ENCODE measurements at regions not wholly inside any gene's neighbourhood (a gene's known extent, or its start where the extent isn't known, plus 50 kb on each side); places are given as distances from the start of the nearest gene placed in this dataset.

DNA sequence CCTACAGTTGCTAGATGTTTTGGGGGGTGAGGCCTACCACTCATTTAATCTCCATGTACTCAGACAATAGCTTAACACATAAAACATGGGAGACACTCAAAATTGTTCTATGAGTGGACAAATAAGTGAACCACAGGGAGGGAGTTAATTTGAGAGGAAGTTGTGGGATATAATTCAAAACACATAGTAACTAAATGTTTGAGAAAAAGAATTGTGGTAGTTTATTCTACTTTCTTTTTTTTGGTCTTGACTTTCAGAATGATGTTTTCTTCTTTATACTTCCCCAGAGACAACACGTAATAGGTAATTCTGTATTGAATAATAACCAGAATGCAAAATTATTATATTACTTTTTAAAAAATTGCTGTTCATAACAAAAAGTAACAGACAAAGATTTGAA lies 453.8 kb downstream of the RFPL4B start:
- DNase-seq (ENCODE audit: low spot score) = no peak

DNA sequence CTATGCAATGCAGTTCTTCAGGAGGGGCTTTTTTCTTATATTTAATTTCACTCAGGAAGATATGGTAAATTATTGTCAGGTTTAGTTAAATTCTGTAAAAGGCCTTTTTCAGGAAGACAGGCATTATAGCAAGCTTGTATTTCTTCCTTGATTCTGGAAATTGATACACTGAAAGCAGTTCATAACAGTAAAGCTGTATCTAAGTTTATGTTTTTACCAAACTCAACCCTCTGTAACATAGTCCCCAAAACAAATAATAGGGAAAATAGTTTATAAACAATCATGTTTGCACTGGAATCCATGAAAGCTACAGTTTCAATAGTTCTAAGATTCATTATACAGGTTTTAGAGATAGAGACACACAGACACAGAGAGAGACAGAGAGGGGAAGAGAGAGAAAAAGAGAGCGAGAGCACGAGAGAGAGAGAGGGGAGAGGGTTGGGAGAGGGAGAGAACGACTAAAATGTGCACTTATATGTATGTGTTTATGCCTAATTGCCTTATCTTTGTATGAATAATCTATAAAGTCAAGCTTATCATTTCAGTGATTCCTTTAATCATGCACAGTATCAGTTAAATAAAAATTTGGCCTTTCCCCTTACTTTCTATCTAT lies 454.4 kb downstream of the RFPL4B start:
- DNase-seq (ENCODE audit: low spot score) = no peak

DNA sequence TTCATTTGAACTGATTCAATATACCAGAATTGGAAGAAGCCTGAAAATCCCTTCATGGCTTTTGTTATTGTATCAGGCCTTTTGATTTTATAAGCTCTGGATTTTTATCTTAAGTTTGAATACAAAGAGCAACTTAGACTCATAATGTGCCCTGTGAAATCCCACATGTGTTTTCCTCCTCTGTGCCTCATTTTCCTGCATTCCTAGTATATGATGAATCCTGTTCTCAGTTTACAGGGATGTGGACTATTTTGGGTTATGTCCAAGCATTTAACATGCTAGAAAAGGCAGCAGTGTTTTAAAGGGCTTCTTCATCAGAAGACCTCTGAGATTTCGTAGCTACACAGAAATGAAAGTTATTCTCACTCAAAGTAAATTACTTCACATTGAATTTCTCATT lies 455.0 kb downstream of the RFPL4B start:
- DNase-seq (ENCODE audit: low spot score) = peak; percentile 70

DNA sequence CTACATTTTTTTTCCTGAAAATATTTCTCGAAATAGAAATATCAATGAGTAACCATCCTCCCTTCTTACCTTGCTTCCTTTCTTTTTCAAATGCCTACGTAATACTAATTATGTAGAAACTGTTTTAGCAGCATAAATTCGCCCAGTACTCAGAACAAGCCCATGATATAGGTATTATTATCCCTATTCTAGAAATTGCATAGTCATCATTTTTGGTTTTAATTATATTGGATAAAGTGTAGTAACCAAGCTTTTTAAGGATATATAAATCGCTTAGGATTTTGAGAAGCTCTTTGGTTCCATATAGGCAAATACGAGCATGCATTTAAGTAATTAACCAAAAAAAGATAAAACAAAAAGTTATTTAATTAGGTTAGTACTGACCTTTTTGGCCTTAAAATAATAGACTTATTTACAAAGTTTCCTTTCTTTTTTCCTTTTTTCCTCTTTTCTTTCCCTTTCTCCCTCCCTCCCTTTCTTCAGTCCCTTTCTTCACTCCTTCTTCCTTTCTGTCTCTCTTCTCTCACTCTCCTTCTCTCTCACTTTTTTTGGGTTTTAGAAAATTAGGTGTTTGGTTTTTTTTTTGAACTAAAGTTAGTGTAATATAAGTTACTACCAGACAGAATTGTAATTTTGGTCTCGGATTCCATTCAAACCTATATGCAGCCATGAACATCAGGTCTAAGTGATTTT lies 457.7 kb downstream of the RFPL4B start:
- DNase-seq (ENCODE audit: low spot score) = no peak

DNA sequence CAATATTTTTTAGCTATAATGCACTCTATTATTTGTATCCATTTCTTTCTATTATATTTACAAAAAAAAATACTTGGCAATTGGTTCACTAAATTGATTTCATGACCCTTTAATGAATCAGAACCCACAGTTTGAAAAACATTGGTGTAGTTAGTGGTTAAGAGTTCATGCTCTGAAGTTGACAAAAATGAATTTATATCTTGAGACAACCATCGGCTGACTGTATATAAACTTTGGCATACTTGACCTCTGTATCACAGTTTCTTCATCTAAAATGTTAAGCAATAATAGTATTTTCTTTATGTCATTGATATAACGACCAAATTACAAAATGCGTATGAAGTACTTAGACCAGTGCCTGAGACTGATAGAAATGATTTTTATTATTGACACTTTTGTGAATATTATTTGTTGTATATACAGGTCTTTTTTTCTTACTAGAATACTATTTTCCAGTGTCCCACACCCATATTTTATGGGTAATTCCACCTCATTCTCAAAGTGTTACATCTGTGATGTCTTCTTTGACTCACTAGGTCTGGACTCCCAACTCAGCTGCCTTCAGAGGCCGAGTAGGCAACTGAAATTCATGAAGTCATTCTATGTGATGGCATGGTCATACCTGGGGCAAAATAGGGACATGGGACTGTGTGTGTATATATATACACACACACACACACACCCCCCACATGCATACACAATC lies 459.2 kb downstream of the RFPL4B start:
- no peak for DNase-seq (ENCODE audit: low spot score)

DNA sequence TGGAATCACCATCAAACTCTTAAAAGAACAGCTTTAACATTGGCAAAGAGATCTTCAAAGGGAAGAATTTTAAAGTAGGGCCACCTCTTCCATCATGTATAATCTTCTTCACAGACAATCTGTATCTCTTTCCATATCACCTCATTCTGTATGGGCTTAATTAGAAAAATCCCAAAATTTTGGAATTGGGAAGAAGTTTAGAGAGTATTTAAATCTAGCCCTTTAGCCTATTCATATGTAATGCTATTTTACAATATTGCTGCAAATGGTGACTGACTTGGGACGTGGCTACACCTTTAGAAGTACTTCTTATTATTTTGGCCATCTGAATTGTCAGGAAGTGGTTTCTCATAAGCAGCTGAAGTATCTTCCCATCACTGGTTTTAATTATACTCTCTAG lies 474.3 kb downstream of the RFPL4B start:
- DNase-seq (ENCODE audit: low spot score) = no peak

DNA sequence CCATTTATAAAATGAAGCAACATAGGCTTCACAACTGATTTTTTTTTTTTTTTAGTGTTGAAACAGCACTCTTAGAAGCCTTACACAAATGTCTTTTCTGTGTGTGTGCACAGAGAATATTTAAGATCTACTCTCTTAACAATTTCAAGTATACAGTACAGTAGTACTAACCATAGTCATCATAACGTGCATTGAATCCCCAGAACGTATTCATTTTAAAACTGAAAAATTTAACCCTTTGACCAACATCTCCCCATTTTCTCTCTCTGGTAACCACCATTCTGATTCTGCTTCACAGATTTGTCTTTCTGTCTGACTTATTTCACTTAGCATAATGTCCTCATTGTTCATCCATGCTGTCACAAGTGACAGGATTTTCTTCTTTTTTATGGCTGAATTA lies 475.6 kb downstream of the RFPL4B start:
- no peak for DNase-seq (ENCODE audit: low spot score)

DNA sequence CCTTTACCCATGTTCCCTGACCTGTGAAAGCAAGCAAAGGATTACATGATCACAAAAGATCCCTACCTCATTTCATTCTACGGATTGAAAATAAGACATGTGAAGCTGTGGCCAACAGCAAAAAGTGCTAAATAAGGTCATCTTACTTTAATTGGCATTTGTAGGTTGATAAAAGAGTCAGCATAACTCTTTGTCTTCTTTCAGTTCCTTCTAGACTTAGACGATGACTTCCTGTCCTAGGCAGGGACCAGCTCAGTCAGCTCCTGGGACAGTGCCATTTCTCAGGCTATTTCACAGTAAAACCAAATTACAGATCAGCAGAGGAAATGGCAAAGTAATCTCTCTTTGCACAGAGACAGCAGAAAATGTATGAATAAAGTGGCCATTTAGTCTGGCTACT lies 480.7 kb downstream of the RFPL4B start:
- DNase-seq (ENCODE audit: low spot score) = no peak

DNA sequence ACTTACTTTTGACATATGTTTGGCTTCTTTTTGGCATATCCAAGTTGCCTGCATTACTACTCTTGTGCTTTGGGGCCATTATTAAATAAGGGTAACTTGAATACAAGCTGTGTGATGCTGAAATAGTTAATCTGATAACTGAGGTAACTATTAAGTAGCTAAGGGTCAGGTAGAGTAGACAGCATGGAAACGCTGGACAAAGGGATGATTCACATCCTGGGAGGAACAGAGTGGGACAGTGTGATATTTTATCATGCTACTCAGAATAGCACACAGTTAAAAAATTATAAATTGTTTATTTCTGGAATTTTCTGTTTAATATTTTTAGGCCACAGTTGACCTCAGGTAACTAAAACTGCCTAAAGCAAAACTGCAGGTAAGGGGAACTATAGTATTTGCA lies 483.9 kb downstream of the RFPL4B start:
- no peak for DNase-seq (ENCODE audit: low spot score)

DNA sequence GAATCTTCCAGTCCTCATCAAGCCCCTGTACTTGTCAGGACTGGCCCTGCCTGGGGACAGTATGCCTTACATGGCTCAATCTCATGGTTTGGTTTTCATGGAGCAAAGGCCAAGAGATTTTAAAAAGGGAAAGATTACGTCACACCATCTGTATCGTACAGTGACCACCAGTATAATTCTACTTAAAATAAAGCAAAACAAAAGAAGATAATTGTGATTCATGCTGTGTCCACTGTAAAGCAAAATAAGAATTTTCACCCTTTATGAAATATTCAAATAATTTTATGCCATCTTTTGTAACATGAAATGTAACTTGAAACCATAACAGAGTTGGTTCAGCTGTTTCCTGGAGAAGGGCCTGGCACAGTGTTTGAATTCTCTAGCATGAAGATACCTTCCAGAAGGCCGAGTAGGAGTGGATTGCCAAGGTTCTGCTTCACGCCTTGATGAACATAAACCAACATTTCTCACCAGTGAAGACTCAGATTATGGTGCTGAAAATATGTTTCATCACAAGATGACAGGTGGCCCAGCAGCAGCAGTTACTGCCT lies 486.5 kb downstream of the RFPL4B start:
- DNase-seq (ENCODE audit: low spot score) = no peak

DNA sequence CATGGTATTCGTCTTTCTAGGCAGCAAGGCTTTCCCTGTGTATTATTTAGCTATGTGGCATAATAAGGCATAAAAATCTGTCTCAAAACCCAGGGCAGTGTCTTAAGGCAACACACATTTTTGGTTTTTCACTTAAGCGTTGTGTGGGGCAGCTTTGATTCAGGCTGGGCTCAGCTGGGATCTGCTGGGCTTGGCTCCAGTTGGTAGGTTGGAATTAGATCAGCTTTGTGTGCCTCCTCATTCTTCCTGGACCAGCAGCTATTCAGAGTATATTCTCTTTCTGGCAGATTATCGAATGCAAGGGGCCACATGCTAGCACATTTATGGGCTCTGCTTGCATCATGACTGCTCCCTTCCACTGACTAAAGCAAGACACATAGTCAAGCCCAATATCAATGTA lies 487.9 kb downstream of the RFPL4B start:
- no peak for DNase-seq (ENCODE audit: low spot score)

DNA sequence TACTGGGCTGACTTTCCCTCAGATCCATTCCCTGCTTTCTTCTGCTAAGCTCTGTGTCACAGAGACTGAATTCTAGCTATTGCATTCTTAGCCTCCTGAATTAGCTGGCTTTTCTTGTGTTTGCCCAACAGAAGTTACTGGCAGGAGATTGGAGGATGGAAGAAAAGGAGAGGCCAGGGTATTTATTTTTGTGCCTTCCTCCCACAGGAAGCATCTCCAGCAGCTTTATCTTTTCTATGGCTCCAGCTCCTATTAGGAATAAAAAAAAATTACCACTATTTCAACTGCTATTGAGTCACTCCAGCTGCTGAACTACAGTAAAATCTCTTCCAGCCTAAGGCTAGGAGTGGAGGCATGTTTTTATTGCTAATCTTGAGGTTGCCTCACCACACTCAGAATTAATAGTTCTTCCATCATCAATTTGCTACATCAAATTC lies 492.4 kb downstream of the RFPL4B start:
- peak; percentile 35 for DNase-seq (ENCODE audit: low spot score)

DNA sequence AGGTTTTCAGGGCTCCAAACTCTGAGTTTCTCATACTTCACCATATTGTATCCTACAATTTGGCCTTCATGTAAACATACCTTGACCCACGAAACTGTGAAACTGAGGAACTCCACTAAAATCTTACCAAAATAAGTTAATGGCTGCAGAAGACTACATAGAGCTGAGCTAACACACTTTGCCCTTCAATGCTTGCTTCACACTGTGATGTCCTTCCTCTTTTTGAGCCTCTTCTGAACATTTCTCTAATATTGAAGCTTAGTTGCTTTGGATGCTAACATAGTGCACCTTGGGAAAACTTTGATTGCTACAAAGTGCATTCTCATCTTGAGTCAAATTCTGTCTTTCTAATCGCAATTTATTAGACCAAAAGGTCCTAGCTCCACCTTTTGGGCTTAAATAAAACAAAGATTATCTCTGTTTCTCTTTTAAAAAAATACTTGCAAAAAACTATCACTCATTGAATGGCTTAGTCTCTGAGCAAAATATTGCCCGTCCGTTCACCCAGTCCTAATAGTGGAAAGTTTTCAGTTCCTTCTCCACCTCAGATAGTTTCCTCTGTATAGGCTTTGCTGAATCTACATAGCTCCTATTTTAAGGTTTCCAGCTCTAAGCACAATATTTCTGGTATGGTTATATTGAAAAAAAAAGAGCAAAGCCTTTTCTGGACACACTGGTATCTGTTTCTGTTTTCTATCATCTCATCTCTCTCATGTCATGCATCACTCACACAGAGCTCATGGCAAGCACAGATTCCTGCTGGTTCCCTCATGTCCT lies 494.6 kb downstream of the RFPL4B start:
- DNase-seq (ENCODE audit: low spot score) = no peak

DNA sequence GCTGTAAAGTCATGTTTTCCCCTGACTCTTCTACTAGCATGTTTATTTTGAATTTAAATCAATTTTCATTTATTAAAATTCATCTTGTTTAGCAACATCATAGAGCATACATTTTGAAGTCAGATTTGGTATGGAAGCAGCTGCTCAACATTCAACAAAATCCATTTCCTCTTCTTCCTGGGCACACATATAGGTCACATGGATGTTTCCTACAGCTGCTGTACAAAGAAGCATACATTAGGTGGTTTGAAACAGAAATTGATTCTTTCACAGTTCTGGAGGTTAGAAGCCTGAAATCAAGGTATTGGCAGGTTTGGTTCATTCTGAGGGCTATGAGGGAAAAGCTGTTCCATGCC lies 495.2 kb downstream of the RFPL4B start:
- DNase-seq (ENCODE audit: low spot score) = no peak

DNA sequence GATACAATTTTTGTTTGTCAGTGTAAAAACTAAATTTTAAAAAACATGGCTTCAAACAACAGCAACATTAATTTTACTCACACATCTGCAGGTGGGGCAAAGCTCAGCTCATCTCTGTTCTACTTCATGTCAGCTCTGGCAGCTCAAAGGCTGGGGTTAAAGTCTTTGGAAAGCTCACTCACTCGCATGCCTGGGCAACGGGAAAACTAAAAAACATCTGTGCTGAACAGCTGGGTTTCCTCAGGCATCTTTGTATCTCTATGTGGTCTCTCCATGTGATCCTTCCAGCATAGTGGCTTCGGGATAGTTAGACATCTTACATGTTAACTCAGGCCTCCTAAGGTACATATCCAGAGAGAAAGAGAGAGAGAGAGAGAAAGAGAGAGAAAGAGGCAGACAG lies 499.6 kb downstream of the RFPL4B start:
- DNase-seq (ENCODE audit: low spot score) = no peak

DNA sequence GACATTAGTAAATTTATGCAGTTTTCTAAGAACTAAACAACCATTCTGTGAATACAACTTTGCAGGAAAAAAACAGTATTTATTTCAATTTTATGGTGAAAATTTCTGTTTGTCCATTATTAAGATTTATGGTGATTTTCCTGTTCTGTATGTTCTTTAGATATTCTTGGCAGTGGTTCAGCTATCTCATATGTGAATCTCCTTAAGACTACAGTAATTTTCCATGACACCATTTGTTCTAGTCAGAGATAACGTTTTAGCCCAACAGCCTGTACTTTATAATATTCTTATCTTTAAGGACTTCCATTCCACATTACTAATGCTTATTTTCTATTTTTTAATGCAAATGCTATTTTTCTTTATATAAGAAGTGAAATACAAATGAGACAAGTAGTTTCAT lies 504.0 kb downstream of the RFPL4B start:
- DNase-seq (ENCODE audit: low spot score) = no peak

DNA sequence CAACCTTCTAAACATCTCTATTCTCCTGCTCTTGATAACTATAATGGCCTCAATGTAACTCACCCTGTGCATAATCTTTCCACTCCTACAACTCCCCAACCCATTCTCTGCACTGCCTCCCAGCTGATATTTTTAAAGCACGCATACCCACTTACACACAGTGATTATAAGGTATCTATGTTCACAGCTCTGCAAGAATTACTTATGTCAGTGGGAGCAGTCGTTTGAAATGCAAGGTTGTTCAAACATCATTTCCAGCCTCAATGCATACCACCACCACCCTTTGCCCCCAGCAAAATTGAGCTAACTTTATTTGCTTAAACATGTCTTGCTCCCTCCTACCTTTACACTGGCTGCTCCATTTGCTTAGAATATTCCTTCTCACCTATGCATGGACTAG lies 506.0 kb downstream of the RFPL4B start:
- DNase-seq (ENCODE audit: low spot score) = no peak

DNA sequence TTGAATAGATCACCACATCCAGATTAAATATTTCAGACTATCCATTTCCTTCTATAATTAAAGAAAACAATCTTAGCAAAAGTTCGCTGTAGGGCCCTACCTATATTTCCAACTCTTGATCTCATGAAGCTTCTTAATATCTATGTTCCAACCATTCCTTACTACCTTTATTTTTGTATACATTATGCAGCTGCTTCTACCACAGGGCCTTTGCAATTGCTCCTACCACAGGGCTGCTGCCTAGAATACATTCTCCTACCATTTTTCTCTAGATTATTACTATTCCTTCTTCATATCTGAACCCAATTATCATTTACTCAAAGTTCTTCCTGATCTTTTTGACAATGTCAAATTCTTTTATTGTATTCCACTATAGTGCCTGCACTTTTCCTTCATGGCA lies 516.6 kb downstream of the RFPL4B start:
- no peak for DNase-seq (ENCODE audit: low spot score)

DNA sequence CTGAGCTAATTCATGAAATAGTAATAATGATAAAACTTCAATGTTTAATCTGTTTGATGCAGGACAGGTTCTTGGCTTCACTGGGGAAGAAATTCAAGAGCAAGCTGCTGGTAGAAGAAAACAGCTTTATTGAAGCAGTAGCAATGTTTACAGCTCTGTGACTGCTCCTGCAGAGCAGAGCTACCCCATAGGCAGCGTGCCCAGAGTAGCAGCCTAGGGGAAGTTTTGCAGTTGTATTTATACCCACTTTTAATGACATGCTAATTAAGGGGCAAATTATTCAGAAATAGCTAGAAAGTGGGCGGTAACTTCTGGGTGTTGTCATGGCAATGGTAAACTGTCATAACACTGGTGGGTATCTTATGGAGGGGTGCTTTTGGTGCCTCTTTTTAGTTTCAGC lies 518.0 kb downstream of the RFPL4B start:
- no peak for DNase-seq (ENCODE audit: low spot score)

DNA sequence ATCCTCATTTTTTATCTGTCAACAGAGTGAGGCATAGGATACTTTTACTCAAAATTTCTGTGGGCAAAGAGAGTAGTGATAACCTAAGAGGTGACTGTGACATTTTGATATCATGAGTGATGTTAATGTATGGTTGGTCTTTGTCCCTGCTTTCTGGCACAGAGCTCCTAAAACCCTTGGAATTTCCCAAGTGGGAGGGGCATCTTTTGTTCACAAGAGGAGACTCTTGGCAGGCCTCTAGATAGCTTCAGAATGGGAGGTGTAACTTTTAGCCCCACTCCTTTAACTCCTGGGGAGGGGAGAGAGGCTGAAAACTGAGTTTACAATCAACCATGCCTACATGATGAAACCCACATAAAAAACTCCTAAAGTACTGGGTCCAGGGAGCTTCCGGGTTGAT lies 527.8 kb downstream of the RFPL4B start:
- no peak for DNase-seq (ENCODE audit: low spot score)

DNA sequence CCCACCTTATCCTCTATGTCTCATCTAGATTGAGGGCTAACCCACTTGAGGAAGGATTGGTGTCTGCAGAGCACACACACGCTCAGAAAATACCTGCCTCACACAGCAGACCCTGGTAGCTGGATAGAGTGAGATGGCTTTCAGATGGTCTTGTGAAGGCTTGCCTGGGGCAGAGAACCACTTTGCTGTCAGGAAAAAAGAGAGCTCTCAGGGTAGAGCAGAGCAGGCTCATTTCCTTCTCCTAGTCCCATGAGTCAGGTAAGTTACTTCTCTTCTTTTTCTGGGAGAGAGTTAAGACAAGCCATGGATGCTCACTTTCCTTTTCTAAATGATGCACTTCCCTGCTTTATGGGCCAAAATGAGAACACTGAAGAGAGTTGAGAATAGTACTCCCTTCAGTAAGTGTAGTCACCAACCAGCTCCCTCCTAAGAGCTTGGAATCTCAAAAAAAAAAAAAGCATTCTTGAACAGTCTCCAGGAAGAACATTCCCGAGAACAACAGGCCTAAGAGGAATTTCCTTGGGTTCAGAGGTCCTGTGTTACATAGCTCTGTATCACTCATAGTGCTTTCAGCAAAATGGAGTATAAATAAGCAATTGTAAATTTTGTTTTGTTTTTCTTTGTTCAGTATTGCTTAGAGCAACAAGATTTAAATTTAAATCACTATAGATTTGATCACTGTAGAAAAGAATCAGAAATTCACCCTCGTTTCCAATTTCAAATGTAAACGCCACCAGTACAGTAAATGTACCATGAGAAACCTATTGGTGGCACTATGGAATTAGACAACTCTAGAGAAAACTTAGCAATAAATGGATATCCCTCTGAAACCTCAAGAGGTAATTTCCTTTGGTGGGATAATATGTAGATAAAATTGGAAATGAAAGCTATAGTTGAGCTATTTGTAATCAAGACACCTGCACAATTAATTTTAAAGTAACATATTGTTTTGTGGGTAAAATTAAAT lies 530.3 kb downstream of the RFPL4B start:
- peak; percentile 29 for DNase-seq (ENCODE audit: low spot score)
